ENCODE measurements at regions not wholly inside any gene's neighbourhood (a gene's known extent, or its start where the extent isn't known, plus 50 kb on each side); places are given as distances from the start of the nearest gene placed in this dataset.

GRCh38 chr14:29176876-29177275, 410.3 kb downstream of the FOXG1 start:
- H3K27ac Mint-ChIP-seq (ENCODE audit: low read depth, unreplicated experiment): no peak overlapping the region
- intact Hi-C loops (cut with micrococcal nuclease): no loop called here

GRCh38 chr14:29178971-29179370, 412.4 kb downstream of the FOXG1 start:
- DNase-seq (ENCODE audit: unreplicated experiment): no peak
- Mint-ChIP-seq H3K36me3 (ENCODE audit: insufficient read depth, unreplicated experiment) (no peaks in the 10 kb centered on the region), H3K27me3 (ENCODE audit: insufficient read depth, unreplicated experiment) (peaks cover 78% of the 10 kb centered on the region), H3K9me3 (ENCODE audit: unreplicated experiment) (no peaks in the 10 kb centered on the region), H3K27ac (ENCODE audit: low read depth, unreplicated experiment) (no peak overlapping the region), H3K4me3 (ENCODE audit: unreplicated experiment) (no peak overlapping the region), H3K4me1 (ENCODE audit: insufficient read depth, unreplicated experiment) (no peaks in the 10 kb centered on the region)
- BruUV-seq (replicated peaks): no TSS peak
- no peak for TF ChIP-seq CTCF (IDR thresholded peaks at IDR 0.05; ENCODE audit: unreplicated experiment)
- intact Hi-C loops (cut with micrococcal nuclease): no loop called here
- ChIA-PET POLR2A (no interaction called here), CTCF (interaction anchor here (0.6 kb wide), 1 partner anchor 13 kb away, joined by 7 read pairs; no protein-coding TSS in a partner anchor)

More at GRCh38 chr14:29176876-29177275, 410.3 kb downstream of the FOXG1 start:
- no peak overlapping the region for H3K4me3 Mint-ChIP-seq (ENCODE audit: unreplicated experiment)
- ChIA-PET POLR2A (no interaction called here), CTCF (interaction anchor here (1.1 kb wide), 1 partner anchor 424 kb away, joined by 3 read pairs; no protein-coding TSS in a partner anchor)
- BruUV-seq (replicated peaks): no TSS peak
- no peaks in the 10 kb centered on the region for H3K9me3 Mint-ChIP-seq (ENCODE audit: unreplicated experiment)
- peaks cover 78% of the 10 kb centered on the region for H3K27me3 Mint-ChIP-seq (ENCODE audit: insufficient read depth, unreplicated experiment)
- no peak for DNase-seq (ENCODE audit: unreplicated experiment)
- TF ChIP-seq CTCF (IDR thresholded peaks at IDR 0.05; ENCODE audit: unreplicated experiment): no peak
- no peaks in the 10 kb centered on the region for H3K36me3 Mint-ChIP-seq (ENCODE audit: insufficient read depth, unreplicated experiment)
- no peaks in the 10 kb centered on the region for H3K4me1 Mint-ChIP-seq (ENCODE audit: insufficient read depth, unreplicated experiment)

GRCh38 chr14:29191092-29191491, 424.5 kb downstream of the FOXG1 start:
- Mint-ChIP-seq H3K4me1 (ENCODE audit: insufficient read depth, unreplicated experiment) (no peaks in the 10 kb centered on the region), H3K27ac (ENCODE audit: low read depth, unreplicated experiment) (no peak overlapping the region), H3K4me3 (ENCODE audit: unreplicated experiment) (no peak overlapping the region), H3K9me3 (ENCODE audit: unreplicated experiment) (no peaks in the 10 kb centered on the region), H3K27me3 (ENCODE audit: insufficient read depth, unreplicated experiment) (peaks cover 85% of the 10 kb centered on the region), H3K36me3 (ENCODE audit: insufficient read depth, unreplicated experiment) (no peaks in the 10 kb centered on the region)
- intact Hi-C loops (cut with micrococcal nuclease): no loop called here
- no peak for TF ChIP-seq CTCF (IDR thresholded peaks at IDR 0.05; ENCODE audit: unreplicated experiment)
- no peak for DNase-seq (ENCODE audit: unreplicated experiment)
- ChIA-PET POLR2A (no interaction called here), CTCF (no interaction called here)
- BruUV-seq (replicated peaks): no TSS peak

GRCh38 chr14:29197557-29197956, 431.0 kb downstream of the FOXG1 start:
- H3K4me1 Mint-ChIP-seq (ENCODE audit: insufficient read depth, unreplicated experiment): no peaks in the 10 kb centered on the region
- CTCF ChIA-PET: no interaction called here
- no peak overlapping the region for H3K4me3 Mint-ChIP-seq (ENCODE audit: unreplicated experiment)
- no peak overlapping the region for H3K27ac Mint-ChIP-seq (ENCODE audit: low read depth, unreplicated experiment)
- peaks cover 80% of the 10 kb centered on the region for H3K27me3 Mint-ChIP-seq (ENCODE audit: insufficient read depth, unreplicated experiment)
- no peaks in the 10 kb centered on the region for H3K36me3 Mint-ChIP-seq (ENCODE audit: insufficient read depth, unreplicated experiment)
- intact Hi-C loops (cut with micrococcal nuclease): no loop called here
- no peaks in the 10 kb centered on the region for H3K9me3 Mint-ChIP-seq (ENCODE audit: unreplicated experiment)
- DNase-seq (ENCODE audit: unreplicated experiment): no peak
- no peak for TF ChIP-seq CTCF (IDR thresholded peaks at IDR 0.05; ENCODE audit: unreplicated experiment)
- BruUV-seq (replicated peaks): no TSS peak
- POLR2A ChIA-PET: no interaction called here
